Transverse colon (tissue), 3 donors: ENCODE measurements at regions not wholly inside any gene's neighbourhood (a gene's known extent, or its start where the extent isn't known, plus 50 kb on each side); places are given as distances from the start of the nearest gene placed in this dataset.

Experiments used
- POLR2A ChIP-seq: fragments of 450-650 bp; IDR thresholded peaks from one replicate; pipeline ENCODE4 v1.6.1; 2016; ENCODE audit warnings: antibody characterized with exemption, mild to moderate bottlenecking, moderate library complexity
- TF ChIP-seq, protein P1 (sequence below), 5 experiments: fragments of 200-600 bp in 3 of 5; fragments of 450-650 bp in 2 of 5; sonication (generic) in 3 of 5; IDR thresholded peaks; 1 replicate in 2 of 5; 2 replicates in 3 of 5; pipeline ENCODE4 v1.5.1; 2016 to 2017; ENCODE audit warnings: antibody characterized with exemption in 5 of 5, inconsistent platforms in 3 of 5, mild to moderate bottlenecking in 2 of 5, moderate library complexity in 1 of 5

DNA sequence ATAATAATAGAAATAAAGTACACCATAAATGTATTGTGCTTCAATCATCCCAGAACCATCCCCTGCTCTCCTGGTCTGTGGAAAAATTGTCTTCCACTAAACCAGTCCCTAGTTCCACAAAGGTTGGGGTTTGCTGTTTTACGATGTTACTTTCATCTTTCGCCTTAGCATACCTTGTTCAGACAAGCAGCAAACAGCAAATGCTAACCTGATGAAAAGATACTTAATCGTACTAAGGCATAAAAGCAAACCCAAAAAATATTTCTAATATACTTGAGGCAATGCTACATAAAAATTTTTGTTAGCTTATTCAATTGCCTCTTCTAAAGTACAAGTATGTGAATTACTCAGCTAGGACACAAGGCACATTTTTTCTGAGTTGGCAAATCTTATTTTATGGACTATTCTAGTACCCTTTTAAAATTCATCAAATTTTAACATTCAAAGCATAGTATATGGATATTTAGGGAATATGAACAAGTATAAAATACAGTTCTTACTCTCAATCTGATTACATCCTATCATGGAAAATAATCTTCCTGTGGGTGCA, 97.1 kb upstream of the PLEKHG7 start:
- TF ChIP-seq, protein P1, sequence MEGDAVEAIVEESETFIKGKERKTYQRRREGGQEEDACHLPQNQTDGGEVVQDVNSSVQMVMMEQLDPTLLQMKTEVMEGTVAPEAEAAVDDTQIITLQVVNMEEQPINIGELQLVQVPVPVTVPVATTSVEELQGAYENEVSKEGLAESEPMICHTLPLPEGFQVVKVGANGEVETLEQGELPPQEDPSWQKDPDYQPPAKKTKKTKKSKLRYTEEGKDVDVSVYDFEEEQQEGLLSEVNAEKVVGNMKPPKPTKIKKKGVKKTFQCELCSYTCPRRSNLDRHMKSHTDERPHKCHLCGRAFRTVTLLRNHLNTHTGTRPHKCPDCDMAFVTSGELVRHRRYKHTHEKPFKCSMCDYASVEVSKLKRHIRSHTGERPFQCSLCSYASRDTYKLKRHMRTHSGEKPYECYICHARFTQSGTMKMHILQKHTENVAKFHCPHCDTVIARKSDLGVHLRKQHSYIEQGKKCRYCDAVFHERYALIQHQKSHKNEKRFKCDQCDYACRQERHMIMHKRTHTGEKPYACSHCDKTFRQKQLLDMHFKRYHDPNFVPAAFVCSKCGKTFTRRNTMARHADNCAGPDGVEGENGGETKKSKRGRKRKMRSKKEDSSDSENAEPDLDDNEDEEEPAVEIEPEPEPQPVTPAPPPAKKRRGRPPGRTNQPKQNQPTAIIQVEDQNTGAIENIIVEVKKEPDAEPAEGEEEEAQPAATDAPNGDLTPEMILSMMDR (IDR thresholded peaks at IDR 0.05) = no peak
- no peak for TF ChIP-seq POLR2A
